Fibroblast of skin of scalp (primary cell): ENCODE measurements at regions not wholly inside any gene's neighbourhood (a gene's known extent, or its start where the extent isn't known, plus 50 kb on each side); places are given as distances from the start of the nearest gene placed in this dataset.

ENCODE experiments used
- DNase-seq: peaks from one replicate; pipeline ENCODE4 v3.0.0-alpha.2; 2013

DNA sequence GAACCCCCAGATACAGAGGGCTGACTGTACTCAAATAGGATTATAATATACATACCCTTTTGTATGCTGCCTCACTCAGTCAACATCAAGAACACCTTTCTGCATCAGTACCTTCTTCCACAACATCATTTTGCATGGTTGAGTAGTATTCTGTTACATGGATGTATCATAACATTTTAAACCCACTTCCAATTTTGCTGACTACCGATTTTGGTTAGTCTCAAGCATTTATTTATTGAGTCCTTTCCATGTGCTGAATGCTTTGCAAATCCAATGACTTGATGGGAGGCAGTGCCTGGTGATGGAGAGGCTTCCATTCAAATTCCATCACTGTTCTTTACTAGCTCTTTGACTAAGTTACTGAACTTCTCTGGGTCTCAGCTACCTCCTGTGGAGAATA is 182.0 kb upstream of the KLF4 start:
- no peak for DNase-seq

- DNase-seq = no peak
Observed at GRCh38 chr9:107669422-107669821, 179.9 kb upstream of the KLF4 start.

- no peak for DNase-seq
Observed at GRCh38 chr9:107667231-107668070, 177.9 kb upstream of the KLF4 start.

DNA sequence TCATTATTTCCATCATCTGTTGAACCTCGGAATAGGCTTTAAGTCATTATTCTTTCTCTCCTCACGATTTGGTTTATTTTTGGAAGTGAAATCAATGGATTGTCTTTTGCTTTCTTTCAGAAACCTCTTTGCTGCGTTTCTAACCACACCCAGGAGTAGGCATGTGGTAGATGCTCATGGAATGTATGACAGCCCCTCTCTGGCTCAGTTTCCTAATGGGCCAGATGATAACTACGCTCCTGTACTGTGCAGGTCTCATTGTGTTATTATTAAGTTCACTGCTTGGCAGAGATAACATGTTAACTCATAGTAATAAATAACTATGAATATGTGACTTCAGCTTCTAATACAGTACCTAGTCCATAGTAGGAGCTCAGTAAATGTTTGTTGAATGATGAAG is 175.5 kb upstream of the KLF4 start:
- no peak for DNase-seq

- DNase-seq = no peak
Observed at GRCh38 chr9:107660976-107661375, 171.4 kb upstream of the KLF4 start.

DNA sequence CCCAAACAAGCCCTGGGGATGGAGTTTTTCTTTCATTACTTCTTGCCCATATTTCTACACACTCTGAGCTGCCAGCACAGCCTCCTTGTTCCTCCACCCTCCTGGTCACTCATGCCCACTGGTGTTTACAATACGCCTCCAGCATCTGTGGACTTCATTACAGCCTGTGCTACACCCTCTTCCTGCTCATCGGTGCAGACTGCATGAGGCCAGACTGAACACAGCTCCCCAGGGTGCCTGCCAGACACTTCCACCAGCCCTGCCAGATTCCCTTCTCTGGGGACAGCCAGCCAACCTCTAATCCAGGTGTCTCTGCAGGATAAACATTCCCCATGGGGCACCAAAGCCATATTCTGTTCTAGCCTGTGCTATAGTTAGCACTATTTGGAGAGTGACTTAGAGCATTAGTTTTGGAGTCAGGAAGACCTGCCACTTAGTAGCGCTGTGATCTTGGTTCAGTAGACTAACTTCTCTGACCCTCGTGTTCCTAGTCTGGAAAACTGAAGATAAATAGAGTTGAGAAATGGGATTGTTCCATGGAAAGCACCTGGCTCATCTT is 163.8 kb upstream of the KLF4 start:
- no peak for DNase-seq

DNA sequence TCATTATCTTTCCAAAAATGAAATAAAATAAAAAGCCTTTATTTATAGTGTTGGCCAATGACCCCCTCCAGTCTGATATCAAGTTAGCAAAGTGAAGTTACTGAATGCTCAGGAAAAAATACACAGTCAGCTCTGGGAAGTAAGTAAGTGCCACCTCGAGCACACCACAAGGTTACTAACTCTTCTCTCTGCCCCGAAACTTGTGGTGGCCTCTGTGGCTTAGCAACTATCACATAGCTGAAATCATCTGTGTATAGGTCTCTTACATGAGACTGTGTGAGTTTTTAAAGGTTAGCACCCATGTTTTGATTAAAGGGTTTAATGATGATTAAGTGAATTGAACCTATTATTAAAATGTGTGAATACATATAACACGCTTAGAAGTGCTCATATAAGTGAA is 161.4 kb upstream of the KLF4 start:
- DNase-seq = no peak

- peak; percentile 93 for DNase-seq
Observed at GRCh38 chr9:107650321-107650720, 160.8 kb upstream of the KLF4 start.

DNA sequence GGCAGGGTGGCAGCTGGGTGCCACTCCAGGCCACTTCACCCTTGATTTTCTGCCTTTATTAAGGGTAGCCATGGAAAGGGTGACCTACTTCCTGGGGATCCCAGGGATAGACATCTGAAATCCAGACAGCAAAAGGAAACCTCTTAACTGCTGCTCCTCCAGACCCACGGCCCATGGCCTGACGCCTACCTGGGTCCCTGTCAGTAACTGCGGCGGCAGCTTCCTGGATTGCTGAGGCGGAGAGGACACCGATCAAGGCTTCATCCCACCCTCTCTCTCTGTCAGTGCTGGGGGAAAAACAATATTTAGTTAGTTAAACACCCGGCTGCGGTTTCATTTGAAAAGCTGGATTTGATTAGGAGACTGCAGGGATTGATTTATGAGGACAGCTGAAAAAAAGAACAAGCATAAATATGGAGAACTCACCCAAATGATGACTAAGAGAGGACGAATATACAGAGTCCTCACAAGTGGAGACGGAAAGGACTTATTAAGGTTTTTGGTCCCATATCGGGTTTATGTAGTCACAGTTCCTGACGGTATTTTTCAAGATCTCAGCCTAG is 158.7 kb upstream of the KLF4 start:
- DNase-seq = peak; percentile 90

DNA sequence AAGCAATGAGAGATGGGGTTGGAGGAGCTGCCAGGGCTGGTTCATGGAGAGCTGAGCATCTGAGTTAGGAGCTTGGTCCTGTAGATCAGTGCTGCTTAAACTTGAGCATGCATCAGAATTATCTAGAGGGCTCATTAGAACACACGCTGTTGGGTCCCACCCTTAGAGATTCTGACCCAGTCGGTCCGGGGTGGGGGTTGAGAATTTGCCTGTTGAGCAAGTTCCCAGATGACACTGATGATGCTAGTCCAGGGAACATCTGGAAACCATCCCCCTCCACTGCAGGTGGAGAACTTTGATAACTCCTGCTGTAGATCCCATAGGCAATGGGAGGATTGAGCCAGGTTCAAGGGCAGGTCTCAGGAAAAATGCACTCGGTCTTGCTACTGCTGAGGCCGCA is 158.0 kb upstream of the KLF4 start:
- DNase-seq = no peak

DNA sequence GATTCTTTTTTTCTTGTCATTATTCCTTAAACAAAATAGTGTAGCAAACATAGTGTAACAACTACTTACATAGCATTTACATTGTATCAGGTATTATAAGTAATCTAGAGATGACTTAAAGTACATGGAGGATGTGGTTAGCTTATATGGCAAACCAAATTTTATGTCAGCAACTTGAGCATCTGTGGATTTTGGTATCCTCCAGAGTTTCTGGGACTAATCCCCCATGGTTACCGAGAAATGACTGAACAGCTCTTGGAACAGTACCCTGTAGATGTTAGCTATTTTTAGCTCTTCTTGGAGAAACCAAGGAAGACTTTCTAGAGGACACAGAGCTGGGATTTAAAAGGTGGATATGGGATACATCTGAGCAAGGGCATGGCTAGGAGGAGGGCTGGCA is 157.6 kb upstream of the KLF4 start:
- peak; percentile 46 for DNase-seq

DNA sequence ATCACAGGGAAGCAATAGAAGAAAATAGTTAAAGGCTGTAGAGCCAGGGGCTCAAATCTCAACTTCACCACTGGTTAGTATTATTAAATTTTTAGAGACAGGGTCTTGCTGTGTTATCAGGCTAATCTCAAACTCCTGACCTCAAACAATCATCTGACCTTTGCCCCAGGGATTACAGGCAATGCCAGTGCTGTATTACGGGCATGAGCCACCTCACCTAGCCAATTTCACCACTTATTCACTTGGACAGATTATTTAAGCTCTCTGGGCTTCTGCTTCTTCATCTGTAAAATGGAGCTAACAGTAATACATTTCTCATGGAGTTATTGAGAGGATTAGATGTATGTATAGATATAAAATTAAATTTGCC is 155.9 kb upstream of the KLF4 start:
- DNase-seq = no peak

GRCh38 chr9:107644733-107645463 is 155.3 kb upstream of the KLF4 start:
- DNase-seq = peak; percentile 47

- no peak for DNase-seq
Observed at GRCh38 chr9:107639426-107639825, 149.9 kb upstream of the KLF4 start.

- DNase-seq = peak; percentile 85
Observed at GRCh38 chr9:107638521-107639310, 149.1 kb upstream of the KLF4 start.

DNA sequence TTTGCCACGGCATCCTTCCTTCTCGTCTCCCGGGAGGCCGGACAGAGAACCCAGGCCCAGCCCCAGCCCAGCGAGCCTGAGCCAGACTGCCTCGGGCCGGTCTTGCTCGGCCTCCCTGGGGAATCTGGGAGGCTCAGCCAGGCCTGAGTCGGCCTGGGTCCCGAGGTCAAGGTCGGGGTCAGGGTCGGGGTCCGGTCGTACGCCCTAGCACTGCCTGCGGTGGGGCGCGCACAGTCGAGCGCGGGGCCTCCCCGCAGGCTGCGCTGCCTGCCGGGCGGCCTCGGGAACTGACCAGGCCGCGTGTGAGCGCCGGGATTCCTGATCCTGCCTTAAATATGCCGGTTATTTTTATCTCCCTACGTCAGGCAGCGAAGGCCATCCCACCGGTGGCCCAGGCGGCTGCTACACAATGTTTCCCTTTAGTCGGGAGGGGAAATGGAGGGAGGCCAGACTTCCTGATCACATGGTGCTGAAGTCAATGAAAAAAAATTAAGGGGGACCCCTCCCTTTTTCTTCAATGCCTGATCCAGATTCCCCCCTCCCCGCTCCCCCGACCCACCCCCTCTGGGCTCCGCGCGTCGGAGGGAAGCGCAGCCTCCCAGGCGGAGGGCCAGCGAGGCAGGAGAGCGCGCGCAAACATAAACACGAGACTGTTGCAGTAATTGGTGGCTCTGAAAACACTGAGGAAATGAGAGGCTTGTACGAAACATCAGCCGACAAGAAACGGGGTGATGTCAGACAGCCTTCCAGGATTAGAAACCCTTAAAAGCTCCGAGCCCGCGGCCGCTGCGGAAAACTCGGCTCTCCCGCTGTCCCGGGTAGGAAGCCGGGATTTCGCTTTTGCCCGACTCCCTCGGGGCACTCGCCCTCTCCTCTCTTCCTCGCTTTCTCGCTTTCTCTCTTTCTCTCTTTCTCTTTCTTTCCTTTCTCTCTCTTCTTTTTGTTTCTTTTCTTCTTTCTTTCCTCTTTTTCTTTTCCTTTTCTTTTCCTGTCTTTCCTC is 148.2 kb upstream of the KLF4 start:
- peak; percentile 99 for DNase-seq

- no peak for DNase-seq
Observed at GRCh38 chr9:107636571-107637381, 147.2 kb upstream of the KLF4 start.

DNA sequence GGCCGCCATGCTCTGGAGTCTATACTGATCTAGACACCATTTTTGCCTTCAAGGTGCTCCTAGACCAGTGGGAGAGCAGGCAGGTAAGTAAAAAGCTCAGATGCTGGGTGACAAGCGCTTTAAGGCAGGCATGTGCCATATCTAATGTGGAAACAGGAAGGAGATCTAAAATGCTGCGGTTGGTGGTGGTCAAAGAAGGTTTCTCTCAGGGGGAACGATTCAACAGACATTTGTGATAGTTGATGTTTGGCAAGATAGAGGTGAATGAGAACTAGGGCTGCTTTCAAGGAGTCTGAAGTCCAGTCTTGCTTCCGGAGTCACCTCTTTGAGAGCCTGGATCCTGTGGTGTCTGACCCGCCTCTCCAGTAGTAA is 146.2 kb upstream of the KLF4 start:
- DNase-seq = no peak

DNA sequence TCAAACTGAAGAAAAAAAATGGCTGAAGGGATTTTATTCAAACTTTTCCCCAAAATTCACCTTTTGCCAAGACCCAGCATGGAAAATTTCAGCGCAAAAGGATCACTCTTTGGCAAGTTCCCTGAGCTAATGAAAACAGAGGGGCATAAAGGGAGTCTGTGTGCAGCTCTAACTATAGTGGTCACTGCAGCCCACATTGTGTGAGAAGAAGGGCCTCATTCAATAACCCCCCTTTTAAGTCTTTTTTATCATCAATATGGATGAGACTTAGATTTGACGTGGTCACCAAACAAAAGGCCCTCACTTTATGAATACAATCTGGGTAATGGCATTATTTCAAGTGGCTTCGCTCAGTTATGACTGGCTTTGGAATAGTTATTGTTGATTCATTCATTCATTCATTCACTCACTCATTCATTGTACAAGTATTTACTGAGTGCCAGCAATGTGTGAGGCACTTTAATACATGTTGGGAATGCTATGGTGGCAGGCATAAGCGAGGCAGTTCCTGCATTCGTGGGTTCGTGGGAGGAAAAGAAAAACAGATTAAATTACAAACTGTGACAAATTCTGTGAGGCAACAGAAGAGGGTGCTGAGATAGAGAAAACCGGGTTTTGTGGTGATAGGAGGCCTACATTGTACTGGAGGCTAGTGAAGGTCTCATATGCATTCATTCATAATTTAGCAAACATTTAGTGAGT is 145.7 kb upstream of the KLF4 start:
- DNase-seq = peak; percentile 52

DNA sequence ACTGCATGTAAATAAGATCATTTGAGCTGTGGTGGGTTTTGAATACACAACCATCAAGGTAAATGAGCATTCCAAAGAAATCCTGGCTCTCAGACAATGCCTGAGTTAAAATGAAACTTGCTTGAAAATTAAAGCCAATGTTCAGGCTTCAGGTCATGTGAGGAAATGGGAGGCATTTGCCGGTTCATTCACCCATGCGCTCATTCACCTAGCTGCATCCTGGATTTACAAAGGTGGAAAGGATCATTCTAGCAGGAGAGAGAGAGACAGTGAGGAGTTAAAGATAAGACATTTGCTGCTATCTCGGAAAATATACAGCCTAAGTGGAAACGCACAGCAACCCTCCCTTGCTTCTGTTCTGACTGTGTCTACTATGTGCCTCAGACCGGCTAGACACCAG is 143.8 kb upstream of the KLF4 start:
- no peak for DNase-seq
